GM13977 (cell line): ENCODE measurements at regions not wholly inside any gene's neighbourhood (a gene's known extent, or its start where the extent isn't known, plus 50 kb on each side); places are given as distances from the start of the nearest gene placed in this dataset.

ENCODE experiments used
- DNase-seq: peaks from one replicate; pipeline ENCODE4 v3.0.0; 2012; ENCODE audit warnings: low spot score
- in situ Hi-C: fragments of 300-500 bp; cut with MboI; formaldehyde crosslinking; loops from one replicate; pipeline ENCODE4 v1.12.0; 2022; ENCODE audit warnings: low sequenced_read_pairs, low pct_unique_long_range_greater_than_20kb, mixed read lengths, inconsistent platforms; ENCODE audit not compliant: unreplicated experiment
- TF ChIP-seq, protein P1 (sequence below): IDR thresholded peaks from 2 replicates; pipeline ENCODE4 v1.5.1; 2012; ENCODE audit warnings: mild to moderate bottlenecking, control low read depth; ENCODE audit not compliant: insufficient read depth; ENCODE audit errors: extremely low read depth, missing control alignments

- TF ChIP-seq, protein P1, sequence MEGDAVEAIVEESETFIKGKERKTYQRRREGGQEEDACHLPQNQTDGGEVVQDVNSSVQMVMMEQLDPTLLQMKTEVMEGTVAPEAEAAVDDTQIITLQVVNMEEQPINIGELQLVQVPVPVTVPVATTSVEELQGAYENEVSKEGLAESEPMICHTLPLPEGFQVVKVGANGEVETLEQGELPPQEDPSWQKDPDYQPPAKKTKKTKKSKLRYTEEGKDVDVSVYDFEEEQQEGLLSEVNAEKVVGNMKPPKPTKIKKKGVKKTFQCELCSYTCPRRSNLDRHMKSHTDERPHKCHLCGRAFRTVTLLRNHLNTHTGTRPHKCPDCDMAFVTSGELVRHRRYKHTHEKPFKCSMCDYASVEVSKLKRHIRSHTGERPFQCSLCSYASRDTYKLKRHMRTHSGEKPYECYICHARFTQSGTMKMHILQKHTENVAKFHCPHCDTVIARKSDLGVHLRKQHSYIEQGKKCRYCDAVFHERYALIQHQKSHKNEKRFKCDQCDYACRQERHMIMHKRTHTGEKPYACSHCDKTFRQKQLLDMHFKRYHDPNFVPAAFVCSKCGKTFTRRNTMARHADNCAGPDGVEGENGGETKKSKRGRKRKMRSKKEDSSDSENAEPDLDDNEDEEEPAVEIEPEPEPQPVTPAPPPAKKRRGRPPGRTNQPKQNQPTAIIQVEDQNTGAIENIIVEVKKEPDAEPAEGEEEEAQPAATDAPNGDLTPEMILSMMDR = no peak
- in situ Hi-C loops = no loop called here
- DNase-seq = no peak
These were observed 91.7 kb upstream of the B3GAT2 start for GRCh38 chr6:71048320-71049164.

DNA sequence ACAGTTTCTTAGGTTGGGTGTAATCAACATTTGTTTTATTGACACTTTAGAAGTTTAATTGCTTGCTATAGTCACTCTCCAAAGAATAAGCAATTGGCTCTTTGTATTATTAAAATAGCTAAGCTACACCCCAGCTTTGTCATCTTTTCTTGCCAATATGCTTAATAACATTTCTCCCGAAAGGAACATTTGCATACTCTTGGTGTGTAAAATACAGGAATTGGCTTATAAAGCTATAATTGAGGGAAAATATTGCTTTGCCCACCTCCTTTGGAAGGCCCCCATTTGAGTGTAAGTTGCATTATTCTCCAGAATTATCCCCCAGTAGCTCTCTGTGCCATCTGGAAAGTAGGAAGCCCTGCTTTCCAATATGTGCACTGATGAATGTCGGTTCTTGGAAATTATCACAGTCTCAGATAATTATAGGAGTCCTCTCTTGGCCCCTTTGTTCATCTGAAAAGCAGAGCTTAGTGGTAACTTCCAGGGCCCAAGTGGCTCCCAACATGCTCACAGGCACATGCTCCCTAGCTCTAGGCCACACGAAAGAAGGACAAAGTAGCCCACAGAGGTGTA, 92.4 kb upstream of the B3GAT2 start:
- in situ Hi-C loops = no loop called here
- TF ChIP-seq, protein P1 = no peak

GRCh38 chr6:71053475-71053874, 96.6 kb upstream of the B3GAT2 start:
- TF ChIP-seq, protein P1 = no peak
- DNase-seq = no peak
- in situ Hi-C loops = no loop called here

More for the DNA sequence above, 92.4 kb upstream of the B3GAT2 start:
- no peak for DNase-seq

GRCh38 chr6:71056656-71057055, 99.8 kb upstream of the B3GAT2 start:
- TF ChIP-seq, protein P1 = no peak

GRCh38 chr6:71066153-71066552, 109.3 kb upstream of the B3GAT2 start:
- DNase-seq = no peak
- in situ Hi-C loops = no loop called here
- TF ChIP-seq, protein P1 = no peak

More at GRCh38 chr6:71056656-71057055, 99.8 kb upstream of the B3GAT2 start:
- in situ Hi-C loops = no loop called here
- no peak for DNase-seq

- DNase-seq = no peak
- in situ Hi-C loops = no loop called here
- TF ChIP-seq, protein P1 = no peak
These were observed 111.0 kb upstream of the B3GAT2 start for GRCh38 chr6:71067816-71068215.
